ENCODE measurements at regions not wholly inside any gene's neighbourhood (a gene's known extent, or its start where the extent isn't known, plus 50 kb on each side); places are given as distances from the start of the nearest gene placed in this dataset.

- no peak for DNase-seq
Measured at GRCh38 chr1:234929369-234929768, 199.3 kb downstream of the TOMM20 start.

DNA sequence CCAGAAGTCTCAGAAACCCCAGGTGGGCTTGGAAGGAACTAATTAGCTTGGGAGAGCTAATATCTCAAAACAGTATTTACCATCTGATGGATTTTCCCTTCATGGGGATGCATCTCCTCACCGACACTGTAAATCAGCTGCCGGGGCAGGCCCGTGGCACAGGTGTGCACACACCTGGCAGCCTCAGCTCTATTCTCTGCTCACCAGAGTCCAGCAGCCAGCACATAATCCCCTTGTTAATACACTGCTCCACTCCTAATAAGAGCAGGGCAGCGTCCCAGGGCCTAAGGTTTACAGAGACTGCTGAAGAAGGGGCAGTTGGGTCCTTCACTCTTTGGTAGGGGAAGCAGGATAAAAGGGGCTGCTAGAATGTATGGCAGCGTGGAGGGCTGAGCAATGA is 200.0 kb downstream of the TOMM20 start:
- no peak for DNase-seq

- no peak for DNase-seq
Measured at GRCh38 chr1:234927971-234928640, 200.5 kb downstream of the TOMM20 start.

GRCh38 chr1:234927312-234927970 is 201.2 kb downstream of the TOMM20 start:
- DNase-seq, result no peak

GRCh38 chr1:234926559-234927311 is 201.9 kb downstream of the TOMM20 start:
- no peak for DNase-seq

DNA sequence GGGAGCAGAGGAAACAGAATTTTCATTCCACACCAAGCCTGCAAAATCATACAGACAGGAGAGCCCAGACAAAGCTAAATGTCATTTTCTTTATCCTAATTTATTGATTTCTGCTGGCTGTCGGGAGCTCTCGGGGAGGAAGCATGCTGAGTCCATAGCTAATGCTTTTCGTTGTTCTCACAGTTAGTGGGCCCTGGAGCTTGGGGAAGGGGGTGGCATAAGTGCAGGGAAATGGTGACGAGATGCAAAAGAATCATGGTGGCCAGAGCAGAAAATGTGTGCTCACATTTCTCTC is 202.4 kb downstream of the TOMM20 start:
- DNase-seq, result no peak

- no peak for DNase-seq
Measured at GRCh38 chr1:234925440-234926263, 203.0 kb downstream of the TOMM20 start.

DNA sequence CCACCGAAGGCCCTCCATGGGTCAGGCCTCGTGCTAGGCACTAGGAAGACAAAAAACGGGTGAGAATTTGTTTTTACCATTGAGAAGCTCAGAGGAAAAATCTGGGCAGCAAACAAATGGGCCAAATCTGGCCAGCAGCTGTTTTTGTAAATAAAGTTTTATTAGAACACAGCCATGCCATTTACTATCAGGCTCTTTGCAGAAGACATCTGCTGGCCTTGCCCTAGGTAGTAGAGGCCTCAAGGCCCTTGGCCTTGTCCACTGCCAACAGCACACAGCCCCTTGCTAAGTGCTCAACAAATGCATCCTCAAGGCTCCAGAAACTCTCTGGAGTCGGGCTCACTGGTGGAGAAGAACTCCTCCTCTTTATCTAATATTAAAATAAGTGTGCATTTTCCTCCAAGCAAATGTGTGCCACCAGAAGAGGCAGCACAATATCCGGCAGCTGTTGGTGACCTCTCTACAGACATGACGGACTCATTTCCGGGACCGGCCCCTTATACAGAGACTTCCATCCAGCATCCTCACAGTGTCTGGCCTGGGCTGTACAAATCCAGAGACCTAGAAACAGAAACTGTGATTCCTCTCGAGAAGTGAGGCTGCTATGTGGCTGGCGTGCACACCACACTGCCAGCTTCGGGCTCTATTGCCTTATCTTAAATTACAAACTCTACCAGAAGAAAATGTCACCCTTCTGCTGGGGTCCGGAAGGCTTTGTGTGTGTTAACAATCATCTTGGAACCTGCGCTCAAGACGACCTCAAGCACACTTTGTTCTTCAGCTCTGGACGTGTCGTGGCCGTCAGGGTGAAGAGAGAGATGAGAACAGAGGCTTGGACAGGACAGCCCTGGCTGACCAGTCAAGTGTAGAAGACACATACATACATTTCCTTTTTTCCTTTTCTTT is 203.9 kb downstream of the TOMM20 start:
- DNase-seq, result no peak

DNA sequence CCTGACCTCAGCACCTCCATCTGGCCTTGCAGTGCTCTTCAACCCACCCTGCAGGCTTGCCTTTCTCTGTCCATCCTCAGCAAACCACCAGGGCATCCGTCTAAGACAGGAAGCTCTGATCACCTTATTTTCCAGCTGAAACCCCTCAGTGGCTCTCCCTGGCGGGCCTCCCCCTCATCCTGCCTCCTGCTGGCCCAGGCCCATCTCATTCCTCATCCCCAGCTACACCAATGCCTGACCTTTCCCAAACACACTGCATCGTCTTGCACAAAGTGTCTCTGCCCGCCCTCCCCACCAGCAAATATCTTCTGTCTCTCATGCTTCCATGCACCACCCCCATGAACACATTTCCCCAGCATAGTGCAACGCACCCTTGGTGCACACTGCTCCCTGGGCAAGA is 205.0 kb downstream of the TOMM20 start:
- DNase-seq, result no peak

DNA sequence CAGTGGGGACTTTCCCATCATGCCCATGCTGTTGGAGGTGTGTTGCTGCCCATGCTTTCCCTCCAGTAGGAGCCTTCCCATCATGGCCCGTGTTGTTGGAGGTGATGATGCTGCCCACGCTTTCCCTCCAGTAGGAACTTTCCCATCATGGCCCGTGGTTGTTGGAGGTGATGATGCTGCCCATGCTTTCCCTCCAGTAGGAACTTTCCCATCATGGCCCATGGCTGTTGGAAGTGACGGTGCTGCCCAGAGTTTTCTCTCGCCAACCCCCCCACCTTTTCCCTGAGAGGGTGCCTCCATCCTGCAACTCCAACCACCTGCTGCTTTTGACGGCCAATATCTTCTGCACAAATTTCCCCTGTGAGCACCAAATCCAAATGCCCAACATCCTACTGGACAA is 205.7 kb downstream of the TOMM20 start:
- DNase-seq, result no peak

DNA sequence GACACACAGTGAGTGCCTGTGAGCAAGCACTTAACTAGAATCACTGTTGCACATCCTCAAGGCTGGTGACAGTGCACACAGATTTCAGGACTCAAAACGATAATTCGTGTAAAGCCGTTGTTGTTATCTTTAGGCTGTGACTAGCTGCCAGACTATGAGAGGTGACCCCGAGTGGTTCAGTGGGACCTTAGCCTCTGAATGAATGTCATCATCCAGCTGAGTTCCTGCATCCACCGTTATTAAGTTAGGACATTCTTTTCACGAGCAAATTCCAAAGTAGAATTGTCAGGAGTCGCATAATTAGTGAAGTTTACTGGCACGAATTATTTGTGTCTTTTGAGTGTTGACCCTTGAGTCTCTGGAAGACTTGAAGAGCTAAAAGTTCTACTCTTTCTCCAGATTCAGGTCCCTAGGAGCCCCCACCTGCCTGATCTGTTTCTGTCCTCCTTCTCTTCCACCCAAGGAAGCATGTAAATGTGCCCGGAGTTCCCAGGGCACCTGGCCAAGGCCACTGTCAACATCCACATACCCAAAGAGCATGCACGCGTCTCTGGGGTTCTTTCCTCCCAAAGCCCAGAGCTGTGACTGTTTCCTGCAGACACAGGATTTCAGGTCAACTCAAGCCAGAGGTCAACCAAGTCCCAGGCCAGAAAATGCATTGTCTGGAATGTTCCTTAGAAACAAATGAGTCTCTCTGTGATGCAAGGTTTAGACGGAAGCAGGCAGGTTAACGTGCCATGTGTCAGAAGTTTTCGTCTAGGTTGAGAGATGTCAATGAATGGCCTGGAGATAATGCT is 207.2 kb downstream of the TOMM20 start:
- no peak for DNase-seq

GRCh38 chr1:234920843-234921140 is 207.8 kb downstream of the TOMM20 start:
- DNase-seq, result no peak

GRCh38 chr1:234920136-234920842 is 208.3 kb downstream of the TOMM20 start:
- no peak for DNase-seq

DNA sequence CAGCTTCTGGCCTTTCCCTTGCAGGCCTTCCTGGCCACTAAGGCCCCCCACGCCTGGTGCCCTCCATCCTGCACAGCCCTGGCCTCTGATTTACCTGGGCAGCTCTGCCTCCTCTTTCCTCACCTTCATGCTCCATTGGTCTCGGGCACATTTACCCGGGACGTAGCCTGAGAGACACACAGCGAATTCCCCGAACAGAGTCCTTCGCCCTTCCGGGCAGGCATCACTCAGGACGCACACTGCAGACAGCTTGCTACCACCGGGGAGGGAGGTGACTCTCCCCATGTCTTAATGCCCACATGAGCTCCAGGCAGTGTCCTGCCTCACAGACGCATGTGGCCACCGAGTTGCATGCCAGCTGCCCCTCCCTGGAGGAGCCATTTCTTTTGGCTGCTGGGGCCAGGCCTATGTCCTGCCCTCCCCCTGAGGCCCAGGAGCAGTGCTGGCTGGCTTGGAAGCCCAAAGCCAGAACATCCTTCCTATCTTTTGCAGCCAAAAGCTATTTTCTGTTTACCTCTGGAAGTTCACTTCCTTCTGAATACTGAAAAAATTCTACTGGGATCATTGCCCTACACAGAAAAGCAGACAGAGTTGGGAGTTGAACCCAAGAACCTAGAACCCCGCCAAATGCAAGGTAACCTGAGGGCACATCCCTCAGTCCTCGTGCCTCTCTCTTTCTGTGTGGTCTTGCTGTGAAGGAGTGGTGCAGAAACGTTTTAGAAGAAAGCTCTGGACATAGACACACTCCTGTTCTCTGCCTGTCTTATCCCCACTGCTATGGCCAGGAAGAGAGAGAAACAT is 209.5 kb downstream of the TOMM20 start:
- DNase-seq, result no peak

DNA sequence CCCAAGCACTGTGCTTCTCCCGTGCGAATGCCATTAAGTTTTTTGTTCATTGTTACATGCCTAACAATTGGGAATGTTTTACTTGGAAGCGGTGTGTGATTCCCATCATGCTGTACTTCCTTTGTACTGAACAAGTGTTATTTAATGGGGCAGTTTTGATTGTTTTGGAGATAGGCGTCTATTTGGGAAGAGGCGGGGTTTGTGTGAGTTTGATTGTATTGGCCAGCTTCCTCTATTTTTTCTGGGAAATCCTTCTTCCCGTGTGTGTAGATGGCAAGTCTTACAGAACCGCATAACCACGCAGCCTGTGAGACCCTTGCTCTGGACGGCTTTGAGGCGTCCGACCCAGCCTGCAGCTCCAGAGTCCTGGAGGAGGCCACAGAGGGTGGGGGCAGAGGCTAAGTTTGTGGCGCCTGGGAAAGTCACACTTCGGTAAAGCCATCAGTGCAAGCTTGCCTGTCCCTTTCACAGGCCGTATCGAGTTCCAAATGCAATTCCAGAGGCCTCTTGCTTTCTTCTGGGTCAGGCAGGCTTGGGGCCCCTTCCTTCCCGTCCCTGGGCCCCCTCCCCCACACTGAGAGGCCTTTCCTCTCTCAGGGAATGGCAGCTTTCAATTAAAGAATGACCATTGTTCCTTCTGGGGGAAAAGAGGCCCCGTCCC is 210.3 kb downstream of the TOMM20 start:
- DNase-seq, result no peak

- no peak for DNase-seq
Measured at GRCh38 chr1:234917495-234918180, 211.0 kb downstream of the TOMM20 start.

DNA sequence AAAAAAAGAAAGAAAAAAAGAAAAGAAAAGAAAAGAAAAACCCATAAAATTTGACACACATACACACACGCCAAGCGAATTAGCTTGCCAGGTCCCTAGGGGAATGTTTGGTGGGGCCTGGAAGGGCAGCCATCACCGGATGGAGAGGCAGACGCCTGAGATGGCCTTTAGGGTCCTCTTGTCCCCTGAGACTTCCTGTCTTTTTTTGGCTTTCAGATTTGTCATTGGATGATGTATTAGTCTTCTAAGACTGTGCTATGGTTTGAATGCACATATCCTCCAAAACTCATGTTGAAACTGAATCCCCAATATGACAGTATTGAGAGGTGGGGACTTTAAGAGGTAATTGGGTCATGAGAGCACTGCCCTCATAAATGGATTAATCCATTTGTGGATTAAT is 211.8 kb downstream of the TOMM20 start:
- no peak for DNase-seq

DNA sequence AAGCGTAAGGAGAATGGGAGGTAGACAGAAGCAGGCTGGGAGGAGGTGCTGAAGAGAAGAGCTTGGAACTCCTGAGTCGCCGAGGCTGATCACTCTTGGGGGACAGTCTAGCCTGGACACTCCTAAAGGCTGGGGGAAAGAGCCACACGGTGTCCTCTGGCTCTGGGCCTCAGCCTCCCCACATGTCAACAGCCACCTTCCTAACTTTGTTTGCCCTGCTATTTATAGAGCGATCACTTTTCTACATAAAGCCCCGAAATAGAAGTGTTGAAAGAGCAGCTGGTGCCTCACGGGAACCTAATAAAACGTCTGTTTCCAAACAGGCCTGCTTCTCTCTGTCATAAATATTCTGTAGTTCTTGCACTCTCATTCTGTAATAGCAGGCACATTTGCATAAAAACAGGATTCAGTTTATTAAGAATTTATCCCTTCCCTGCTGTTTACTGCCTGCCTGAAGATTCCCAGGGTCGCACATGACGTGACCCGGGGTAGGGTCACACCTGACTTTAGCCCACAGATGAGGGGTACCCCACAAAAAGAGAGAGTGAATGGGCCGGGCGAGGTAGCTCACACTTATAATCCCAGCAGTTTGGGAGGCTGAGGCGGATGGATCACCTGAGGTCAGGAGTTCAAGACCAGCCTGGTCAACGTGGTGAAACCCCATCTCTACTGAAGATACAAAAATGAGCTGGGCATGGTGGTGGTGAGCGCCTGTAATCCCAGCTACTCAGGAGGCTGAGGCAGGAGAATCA is 212.5 kb downstream of the TOMM20 start:
- no peak for DNase-seq
